GM10266 (cell line): ENCODE measurements at regions not wholly inside any gene's neighbourhood (a gene's known extent, or its start where the extent isn't known, plus 50 kb on each side); places are given as distances from the start of the nearest gene placed in this dataset.

Source experiments
- DNase-seq: peaks from one replicate; pipeline ENCODE4 v3.0.0; 2012; ENCODE audit errors: extremely low spot score
- CTCF ChIP-seq: IDR thresholded peaks from 2 replicates; pipeline ENCODE4 v1.5.1; 2012; ENCODE audit warnings: mild to moderate bottlenecking, low read depth; ENCODE audit not compliant: control insufficient read depth, insufficient read depth; ENCODE audit errors: missing control alignments

DNA sequence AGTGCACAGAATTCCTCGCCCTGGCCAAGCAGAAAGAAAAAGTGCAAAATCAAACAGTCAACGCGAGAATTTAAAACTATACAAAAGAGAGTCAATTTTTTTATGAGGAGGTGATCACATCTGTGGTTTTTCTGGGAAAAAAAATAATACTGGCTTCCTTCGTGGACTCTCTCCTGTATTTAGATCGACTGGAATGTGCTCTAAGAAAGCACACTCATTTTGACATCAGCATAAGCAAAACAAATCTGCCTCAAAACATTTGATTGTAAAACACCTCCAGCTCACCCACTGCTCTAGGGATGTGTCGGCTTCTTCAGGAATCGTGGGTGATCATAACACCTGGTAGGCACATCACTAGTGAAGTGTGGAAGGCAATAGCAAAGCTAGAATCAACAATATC is 417.4 kb upstream of the FAT1 start:
- no peak for DNase-seq
- TF ChIP-seq CTCF: no peak

DNA sequence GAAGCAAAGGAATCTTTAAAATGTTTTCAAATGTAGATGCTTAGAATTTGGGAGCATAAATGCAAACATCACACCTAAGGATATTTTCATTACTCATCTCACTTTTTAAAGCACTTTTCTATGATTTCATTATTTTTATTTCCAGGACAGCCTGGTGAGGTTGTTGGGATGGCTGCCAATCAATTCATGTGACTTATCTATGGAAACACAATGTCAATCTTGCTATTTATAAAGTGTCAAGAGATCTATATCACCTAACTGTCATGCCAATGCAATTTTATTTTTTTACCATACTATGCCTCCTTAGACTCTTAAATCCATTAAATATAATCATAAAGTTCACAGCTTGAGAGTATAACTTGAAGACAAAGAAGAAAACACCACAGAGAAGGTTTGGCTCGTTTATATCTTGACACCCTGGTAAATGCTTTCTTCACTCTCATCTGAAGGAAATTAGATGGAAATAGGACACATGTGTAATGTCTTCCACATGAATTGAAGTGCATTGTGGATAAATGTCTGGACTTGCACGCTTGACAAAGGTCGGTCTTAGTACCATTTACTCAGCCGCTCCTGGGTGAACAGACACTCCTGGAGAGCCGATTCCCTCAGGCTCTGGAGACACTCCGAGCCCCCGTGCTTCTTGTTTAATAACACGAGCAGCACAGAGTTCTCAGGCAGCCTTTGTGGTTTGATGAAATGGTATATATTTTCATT is 425.7 kb upstream of the FAT1 start:
- DNase-seq: no peak
- no peak for TF ChIP-seq CTCF

DNA sequence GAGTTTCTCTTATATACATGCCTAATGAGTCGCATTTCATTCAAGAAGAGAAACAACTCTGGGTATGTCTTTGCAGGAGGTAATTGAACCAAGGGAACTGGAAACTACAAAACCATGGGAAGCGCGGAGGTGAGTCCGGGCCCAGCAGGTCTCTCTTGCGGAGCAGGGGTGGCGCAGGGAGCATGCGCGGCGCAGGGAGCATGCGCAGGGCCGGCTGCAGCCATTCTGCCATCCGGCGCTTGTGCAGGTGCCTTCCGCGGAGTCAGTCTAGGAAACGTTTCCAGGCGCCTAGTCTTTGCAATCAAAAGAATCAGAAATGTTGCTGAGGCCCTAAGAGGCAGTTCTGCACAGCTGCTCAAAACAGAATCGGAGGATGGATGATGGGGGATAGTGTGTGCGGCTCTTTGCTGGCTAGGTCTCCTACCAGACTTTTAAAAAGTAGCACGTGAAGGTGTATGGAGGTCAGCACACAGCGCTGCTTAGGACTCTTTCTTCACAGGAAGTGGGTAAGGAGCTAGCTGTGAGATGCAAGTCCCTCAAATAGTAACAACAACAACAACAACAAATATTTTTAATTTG is 433.8 kb upstream of the FAT1 start:
- no peak for TF ChIP-seq CTCF
- DNase-seq: no peak

DNA sequence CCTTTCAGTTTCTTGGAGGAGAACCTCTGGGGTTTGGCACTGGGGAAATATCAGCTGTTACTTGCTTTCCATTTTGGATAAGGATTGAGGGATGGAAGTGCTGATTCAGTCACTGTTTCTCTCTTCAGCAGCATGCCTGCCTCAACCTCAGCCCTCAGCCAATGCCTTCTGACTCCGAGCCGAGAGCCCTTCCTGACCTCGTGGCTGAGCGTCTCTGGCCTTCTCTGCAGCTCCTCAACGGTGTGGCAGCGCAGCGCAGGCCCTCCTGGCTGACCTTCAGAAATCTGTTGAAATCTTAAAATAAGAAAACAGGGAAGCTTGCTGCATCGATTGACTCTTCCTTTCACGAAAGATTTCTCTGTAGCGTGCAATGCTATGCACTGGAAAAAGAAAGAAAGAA is 434.3 kb upstream of the FAT1 start:
- TF ChIP-seq CTCF: no peak

GRCh38 chr4:187160486-187160885 is 436.8 kb upstream of the FAT1 start:
- no peak for DNase-seq
- no peak for TF ChIP-seq CTCF

More for the DNA sequence above, 434.3 kb upstream of the FAT1 start:
- DNase-seq: no peak

GRCh38 chr4:187166886-187167512 is 443.3 kb upstream of the FAT1 start:
- TF ChIP-seq CTCF: no peak
- DNase-seq: no peak
